Colonic mucosa (tissue), 4 donors: ENCODE measurements at regions not wholly inside any gene's neighbourhood (a gene's known extent, or its start where the extent isn't known, plus 50 kb on each side); places are given as distances from the start of the nearest gene placed in this dataset.

Experiments
- DNase-seq: peaks from one replicate; pipeline ENCODE4 v3.0.0-alpha.2; 2020
- H3K27ac ChIP-seq: fragments of 200-600 bp; one replicate; pipeline ENCODE4 v1.8.0; 2021
- H3K27me3 ChIP-seq: fragments of 200-600 bp; one replicate; pipeline ENCODE4 v1.8.0; 2021
- H3K36me3 ChIP-seq: fragments of 200-600 bp; one replicate; pipeline ENCODE4 v1.8.0; 2021
- H3K4me1 ChIP-seq: fragments of 200-600 bp; one replicate; pipeline ENCODE4 v1.8.0; 2021; ENCODE audit warnings: mild to moderate bottlenecking
- H3K4me3 ChIP-seq: fragments of 200-600 bp; one replicate; pipeline ENCODE4 v1.8.0; 2021
- H3K9ac ChIP-seq, 2 donors: one replicate each; pipeline ENCODE4 v1.7.0; 2013; ENCODE audit warnings: control low read depth in 2 of 2, low read depth in 2 of 2, low read length in 2 of 2
- H3K9me3 ChIP-seq: fragments of 200-600 bp; one replicate; pipeline ENCODE4 v1.8.0; 2021
- intact Hi-C: fragments of 100-400 bp; cut with DNase I; formaldehyde crosslinking; loops from one replicate; pipeline ENCODE4 v1.14.1; 2022
- TF ChIP-seq, protein P1 (sequence below): fragments of 200-600 bp; IDR thresholded peaks from one replicate; pipeline ENCODE4 v1.8.0; 2022; ENCODE audit warnings: antibody characterized with exemption, mild to moderate bottlenecking
- donor health status: healthy.
- donor health status: DM: no; HTN: no; CAD: no.
- donor health status: DM: no; HTN: no; CAD: no.

DNA sequence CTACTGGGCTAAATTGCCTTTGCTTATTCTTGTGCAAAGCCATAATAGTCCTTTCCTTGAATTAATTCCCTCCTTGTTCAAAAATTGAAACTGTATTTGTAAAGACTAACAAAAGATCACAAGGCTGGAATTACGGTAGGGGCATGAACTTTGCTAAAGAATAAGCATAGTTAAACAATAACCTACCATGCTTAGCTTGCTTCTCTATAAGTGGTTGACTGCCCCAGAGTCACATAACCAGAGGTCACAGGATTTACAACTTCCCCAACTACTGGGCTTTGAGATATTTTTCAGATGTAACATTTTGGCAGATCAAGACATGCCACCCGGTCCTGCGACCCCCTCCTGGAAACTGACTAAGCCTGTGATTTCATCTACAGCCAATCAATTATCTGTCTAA, 181.4 kb downstream of the GPAM start:
- intact Hi-C loops: no loop called here
- H3K36me3 ChIP-seq: no peaks in the 10 kb centered on the region
- H3K4me3 ChIP-seq: no peak overlapping the region
- H3K9ac ChIP-seq: no peak overlapping the region
- no peaks in the 10 kb centered on the region for H3K27me3 ChIP-seq
- H3K27ac ChIP-seq: no peak overlapping the region
- no peaks in the 10 kb centered on the region for H3K9me3 ChIP-seq
- TF ChIP-seq, protein P1, sequence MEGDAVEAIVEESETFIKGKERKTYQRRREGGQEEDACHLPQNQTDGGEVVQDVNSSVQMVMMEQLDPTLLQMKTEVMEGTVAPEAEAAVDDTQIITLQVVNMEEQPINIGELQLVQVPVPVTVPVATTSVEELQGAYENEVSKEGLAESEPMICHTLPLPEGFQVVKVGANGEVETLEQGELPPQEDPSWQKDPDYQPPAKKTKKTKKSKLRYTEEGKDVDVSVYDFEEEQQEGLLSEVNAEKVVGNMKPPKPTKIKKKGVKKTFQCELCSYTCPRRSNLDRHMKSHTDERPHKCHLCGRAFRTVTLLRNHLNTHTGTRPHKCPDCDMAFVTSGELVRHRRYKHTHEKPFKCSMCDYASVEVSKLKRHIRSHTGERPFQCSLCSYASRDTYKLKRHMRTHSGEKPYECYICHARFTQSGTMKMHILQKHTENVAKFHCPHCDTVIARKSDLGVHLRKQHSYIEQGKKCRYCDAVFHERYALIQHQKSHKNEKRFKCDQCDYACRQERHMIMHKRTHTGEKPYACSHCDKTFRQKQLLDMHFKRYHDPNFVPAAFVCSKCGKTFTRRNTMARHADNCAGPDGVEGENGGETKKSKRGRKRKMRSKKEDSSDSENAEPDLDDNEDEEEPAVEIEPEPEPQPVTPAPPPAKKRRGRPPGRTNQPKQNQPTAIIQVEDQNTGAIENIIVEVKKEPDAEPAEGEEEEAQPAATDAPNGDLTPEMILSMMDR: no peak
- no peak for DNase-seq
- no peaks in the 10 kb centered on the region for H3K4me1 ChIP-seq

DNA sequence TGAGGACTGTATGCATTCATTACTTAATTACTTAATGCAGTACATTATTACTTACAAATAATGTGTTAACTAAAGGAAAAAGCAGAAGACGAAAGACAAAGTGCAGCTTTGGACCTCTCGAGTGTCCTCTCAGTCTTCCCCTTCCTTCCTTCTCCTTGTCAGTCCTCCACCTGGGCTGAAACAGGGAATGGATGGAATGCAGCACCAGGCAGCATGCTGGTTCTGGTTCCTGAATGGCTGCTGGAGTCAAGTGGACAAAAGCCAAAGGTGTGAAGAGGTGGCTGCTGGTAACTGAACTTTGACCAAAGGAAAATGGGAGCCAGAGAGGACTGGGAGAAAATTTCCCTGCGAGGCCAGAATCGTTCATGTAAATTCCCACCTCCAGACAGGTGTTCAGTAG, 179.5 kb downstream of the GPAM start:
- intact Hi-C loops: no loop called here
- Histone ChIP-seq H3K9ac (no peak overlapping the region), H3K27ac (no peak overlapping the region), H3K4me1 (no peaks in the 10 kb centered on the region), H3K27me3 (no peaks in the 10 kb centered on the region), H3K36me3 (no peaks in the 10 kb centered on the region), H3K9me3 (no peaks in the 10 kb centered on the region), H3K4me3 (no peak overlapping the region)
- TF ChIP-seq, protein P1: no peak
- no peak for DNase-seq

DNA sequence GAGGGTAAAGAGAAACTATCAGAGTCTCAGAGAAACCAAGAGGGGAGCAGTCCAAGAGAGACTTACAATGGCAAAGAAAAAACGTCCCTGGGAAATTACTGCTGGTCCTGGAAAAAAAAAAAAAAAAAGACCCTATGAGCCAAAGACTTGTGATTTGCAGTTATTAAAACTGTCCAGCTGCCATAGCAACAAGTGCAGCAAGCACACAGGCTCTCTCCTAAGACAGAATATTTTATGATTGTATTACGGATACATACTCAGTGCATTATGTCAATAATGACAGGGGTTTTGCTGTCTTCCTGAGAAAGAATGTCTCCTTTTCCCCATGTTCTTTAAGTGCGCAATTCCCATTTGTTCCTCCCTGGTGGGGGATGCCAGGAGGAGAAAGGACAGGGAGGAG, 178.5 kb downstream of the GPAM start:
- TF ChIP-seq, protein P1: no peak
- intact Hi-C loops: no loop called here
- Histone ChIP-seq H3K27ac (no peak overlapping the region), H3K9ac (no peak overlapping the region), H3K4me3 (no peak overlapping the region), H3K4me1 (no peaks in the 10 kb centered on the region), H3K36me3 (no peaks in the 10 kb centered on the region), H3K27me3 (no peaks in the 10 kb centered on the region), H3K9me3 (no peaks in the 10 kb centered on the region)
- no peak for DNase-seq

DNA sequence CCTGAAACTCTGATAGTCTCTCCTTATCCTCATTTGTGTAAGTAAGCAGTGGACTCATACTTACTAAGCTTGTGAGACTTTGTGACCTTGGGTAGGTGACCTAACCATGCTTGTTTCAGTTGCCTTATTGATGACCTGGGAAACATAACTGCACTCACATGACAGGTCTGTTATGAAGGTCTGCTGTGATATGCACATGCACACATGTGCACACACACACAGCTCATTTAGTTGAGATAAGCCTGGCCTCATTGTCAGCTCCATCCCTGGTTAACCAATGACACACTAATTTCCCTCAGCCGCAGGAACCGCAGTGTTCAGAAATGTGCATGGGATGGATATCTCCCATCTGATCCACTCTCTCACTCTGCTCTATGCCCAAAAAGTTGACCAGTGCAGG, 177.2 kb downstream of the GPAM start:
- no peak for DNase-seq
- no peak overlapping the region for H3K9ac ChIP-seq
- no peak overlapping the region for H3K27ac ChIP-seq
- no peaks in the 10 kb centered on the region for H3K4me1 ChIP-seq
- H3K4me3 ChIP-seq: no peak overlapping the region
- H3K9me3 ChIP-seq: no peaks in the 10 kb centered on the region
- H3K36me3 ChIP-seq: no peaks in the 10 kb centered on the region
- no peaks in the 10 kb centered on the region for H3K27me3 ChIP-seq
- intact Hi-C loops: no loop called here
- TF ChIP-seq, protein P1: no peak

DNA sequence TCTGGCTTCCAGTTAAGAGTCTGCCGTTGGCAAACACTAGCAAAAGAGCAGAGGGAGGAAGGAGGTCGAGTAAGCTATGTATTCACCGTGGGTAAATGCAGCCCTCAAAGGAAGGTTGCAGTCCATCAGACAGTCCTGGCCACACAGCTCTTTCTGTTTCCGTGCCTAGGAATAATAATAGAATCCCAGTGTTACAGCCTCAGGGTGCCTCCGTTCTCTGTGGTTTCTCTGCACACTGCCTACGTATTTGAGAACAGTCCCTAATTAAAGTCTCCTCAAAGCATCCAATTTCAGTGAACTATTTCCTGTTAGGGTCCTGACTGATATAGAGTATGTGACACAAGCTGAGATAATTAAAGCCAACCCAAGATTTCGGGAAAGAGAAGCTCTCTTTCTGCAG, 176.7 kb downstream of the GPAM start:
- Histone ChIP-seq H3K4me1 (no peaks in the 10 kb centered on the region), H3K9ac (no peak overlapping the region), H3K27me3 (no peaks in the 10 kb centered on the region), H3K4me3 (no peak overlapping the region), H3K27ac (no peak overlapping the region), H3K9me3 (no peaks in the 10 kb centered on the region), H3K36me3 (no peaks in the 10 kb centered on the region)
- no peak for DNase-seq
- TF ChIP-seq, protein P1: no peak
- intact Hi-C loops: no loop called here

DNA sequence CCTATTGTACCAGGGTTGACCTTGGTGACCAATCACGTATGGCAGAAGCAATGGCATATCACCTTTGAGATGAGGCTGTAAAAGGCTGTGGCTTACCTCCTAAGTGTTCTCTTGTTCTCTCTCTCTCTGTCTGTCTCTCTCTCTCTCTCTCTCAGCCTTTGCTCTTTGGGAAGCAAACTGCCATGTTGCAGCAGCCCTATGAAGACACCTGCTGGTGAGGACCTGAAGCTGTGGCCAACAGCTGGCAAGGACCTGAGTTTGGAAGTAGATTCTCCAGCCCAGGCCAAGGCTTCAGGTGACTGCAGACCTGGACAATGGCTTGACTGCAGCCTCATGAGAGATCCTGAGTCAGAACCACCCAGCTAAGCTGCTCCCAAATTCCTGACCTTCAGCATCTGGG, 161.4 kb downstream of the GPAM start:
- Histone ChIP-seq H3K36me3 (no peaks in the 10 kb centered on the region), H3K27me3 (no peaks in the 10 kb centered on the region), H3K4me3 (no peak overlapping the region), H3K9me3 (no peaks in the 10 kb centered on the region), H3K27ac (no peak overlapping the region), H3K9ac (no peak overlapping the region), H3K4me1 (no peaks in the 10 kb centered on the region)
- no peak for DNase-seq
- TF ChIP-seq, protein P1: no peak
- intact Hi-C loops: no loop called here
